H9 (cell line): ENCODE measurements at regions not wholly inside any gene's neighbourhood (a gene's known extent, or its start where the extent isn't known, plus 50 kb on each side); places are given as distances from the start of the nearest gene placed in this dataset.

Experiments used
- DNase-seq: peaks from one replicate; pipeline ENCODE4 v3.0.0-alpha.2; 2017
- H2AFZ ChIP-seq: one replicate; pipeline ENCODE4 v1.6.1; 2013; ENCODE audit warnings: mild to moderate bottlenecking, low read length, control low read depth, moderate library complexity
- H2AK5ac ChIP-seq: 2 replicates; pipeline ENCODE4 v1.6.1; 2013; ENCODE audit warnings: low read length, control low read depth, mixed read lengths; ENCODE audit not compliant: insufficient read length
- H2BK120ac ChIP-seq: one replicate; pipeline ENCODE4 v1.6.1; 2013; ENCODE audit warnings: low read depth, mild to moderate bottlenecking, low read length, control low read depth, inconsistent platforms; ENCODE audit not compliant: poor library complexity, severe bottlenecking
- H2BK12ac ChIP-seq: 2 replicates; pipeline ENCODE4 v1.6.1; 2013; ENCODE audit warnings: low read length, control low read depth, mixed read lengths, low read depth; ENCODE audit not compliant: insufficient read length
- H2BK15ac ChIP-seq: 2 replicates; pipeline ENCODE4 v1.6.1; 2013; ENCODE audit warnings: low read depth, low read length, control low read depth
- H2BK20ac ChIP-seq: one replicate; pipeline ENCODE4 v1.6.1; 2013; ENCODE audit warnings: low read depth, mild to moderate bottlenecking, low read length, control low read depth, inconsistent platforms; ENCODE audit not compliant: poor library complexity, severe bottlenecking
- H2BK5ac ChIP-seq: 2 replicates; pipeline ENCODE4 v1.6.1; 2013; ENCODE audit warnings: low read length, control low read depth, mixed read lengths; ENCODE audit not compliant: insufficient read length
- H3K14ac ChIP-seq: 2 replicates; pipeline ENCODE4 v1.6.1; 2013; ENCODE audit warnings: low read length, control low read depth; ENCODE audit not compliant: insufficient read depth
- H3K18ac ChIP-seq: 2 replicates; pipeline ENCODE4 v1.6.1; 2013; ENCODE audit warnings: low read depth, mild to moderate bottlenecking, mixed read lengths, low read length, control low read depth; ENCODE audit not compliant: insufficient read length
- H3K23ac ChIP-seq: 2 replicates; pipeline ENCODE4 v1.6.1; 2013; ENCODE audit warnings: low read length, control low read depth, mixed read lengths, low read depth; ENCODE audit not compliant: insufficient read length
- H3K23me2 ChIP-seq: 2 replicates; pipeline ENCODE4 v1.6.1; 2013; ENCODE audit warnings: low read depth, mild to moderate bottlenecking, mixed read lengths, low read length, control low read depth; ENCODE audit not compliant: insufficient read length, poor library complexity, severe bottlenecking
- H3K27ac ChIP-seq: 2 replicates; pipeline ENCODE4 v1.5.1; 2013; ENCODE audit warnings: low read length, control low read depth, mixed read lengths, low read depth; ENCODE audit not compliant: insufficient read length
- H3K27me3 ChIP-seq: 2 replicates; pipeline ENCODE4 v1.6.1; 2013; ENCODE audit warnings: low read length, control low read depth, inconsistent platforms; ENCODE audit not compliant: insufficient read depth
- H3K4ac ChIP-seq: 2 replicates; pipeline ENCODE4 v1.6.1; 2013; ENCODE audit warnings: low read depth, mild to moderate bottlenecking, control low read depth, inconsistent platforms, low read length, moderate library complexity
- H3K4me1 ChIP-seq: 2 replicates; pipeline ENCODE4 v1.6.1; 2013; ENCODE audit warnings: low read length, control low read depth, inconsistent platforms; ENCODE audit not compliant: insufficient read depth
- H3K4me2 ChIP-seq: 2 replicates; pipeline ENCODE4 v1.6.1; 2013; ENCODE audit warnings: low read length, control low read depth, mixed read lengths; ENCODE audit not compliant: insufficient read length, insufficient read depth
- H3K56ac ChIP-seq: 2 replicates; pipeline ENCODE4 v1.6.1; 2013; ENCODE audit warnings: low read depth, mild to moderate bottlenecking, mixed read lengths, low read length, control low read depth; ENCODE audit not compliant: insufficient read length
- H3K79me1 ChIP-seq: 2 replicates; pipeline ENCODE4 v1.6.1; 2013; ENCODE audit warnings: low read depth, mild to moderate bottlenecking, moderate library complexity, low read length, control low read depth, inconsistent platforms; ENCODE audit not compliant: insufficient read depth, poor library complexity, severe bottlenecking
- H3K79me2 ChIP-seq: 2 replicates; pipeline ENCODE4 v1.6.1; 2013; ENCODE audit warnings: low read length, control low read depth, inconsistent platforms; ENCODE audit not compliant: insufficient read depth
- H3K9ac ChIP-seq: 2 replicates; pipeline ENCODE4 v1.6.1; 2013; ENCODE audit warnings: low read length, control low read depth, mixed read lengths; ENCODE audit not compliant: insufficient read length; ENCODE audit errors: extremely low read depth
- H3K9me3 ChIP-seq: one replicate; pipeline ENCODE4 v1.6.1; 2013; ENCODE audit warnings: low read depth, low read length, inconsistent platforms; ENCODE audit not compliant: control insufficient read depth
- H3T11ph ChIP-seq: one replicate; pipeline ENCODE4 v1.6.1; 2013; ENCODE audit warnings: mild to moderate bottlenecking, low read length, control low read depth, inconsistent platforms
- H4K20me1 ChIP-seq: one replicate; pipeline ENCODE4 v1.6.1; 2013; ENCODE audit not compliant: control insufficient read depth, insufficient read length, insufficient read depth
- H4K5ac ChIP-seq: 2 replicates; pipeline ENCODE4 v1.6.1; 2013; ENCODE audit warnings: low read depth, mild to moderate bottlenecking, mixed read lengths, low read length, control low read depth; ENCODE audit not compliant: insufficient read length
- H4K8ac ChIP-seq: replicated peaks from 2 replicates; pipeline ENCODE4 v1.6.1; 2013; ENCODE audit warnings: low read length, control low read depth, mixed read lengths, low read depth; ENCODE audit not compliant: insufficient read length
- H4K91ac ChIP-seq: 2 replicates; pipeline ENCODE4 v1.6.1; 2013; ENCODE audit warnings: low read depth, mild to moderate bottlenecking, moderate library complexity, mixed read lengths, low read length, control low read depth; ENCODE audit not compliant: insufficient read length
- H3K27ac Mint-ChIP-seq, 3 experiments: 2 replicates in 2 of 3; 3 replicates in 1 of 3; pipeline ENCODE4 v1.8.0; 2020 to 2021; ENCODE audit warnings: mixed read lengths in 3 of 3, mild to moderate bottlenecking in 1 of 3, moderate library complexity in 1 of 3
- H3K27me3 Mint-ChIP-seq: 2 replicates; pipeline ENCODE4 v1.8.0; 2021; ENCODE audit warnings: low read depth, mild to moderate bottlenecking, moderate library complexity, mixed read lengths
- H3K36me3 Mint-ChIP-seq, 3 experiments: 2 replicates in 2 of 3; 3 replicates in 1 of 3; pipeline ENCODE4 v1.8.0; 2020 to 2021; ENCODE audit warnings: low read depth in 3 of 3, mixed read lengths in 3 of 3; ENCODE audit not compliant: insufficient read depth in 1 of 3
- H3K4me1 Mint-ChIP-seq, 2 experiments: 2 replicates each; pipeline ENCODE4 v1.8.0; 2020; ENCODE audit warnings: mixed read lengths in 2 of 2
- H3K4me3 Mint-ChIP-seq, 2 experiments: 2 replicates in 1 of 2; 3 replicates in 1 of 2; pipeline ENCODE4 v1.8.0; 2020 to 2021; ENCODE audit warnings: mild to moderate bottlenecking in 2 of 2, mixed read lengths in 2 of 2, moderate library complexity in 1 of 2
- H3K9me3 Mint-ChIP-seq, 2 experiments: 2 replicates in 1 of 2; 3 replicates in 1 of 2; pipeline ENCODE4 v1.8.0; 2020; ENCODE audit warnings: mild to moderate bottlenecking in 2 of 2, mixed read lengths in 2 of 2, moderate library complexity in 1 of 2
- CTCF ChIP-seq: fragments of 200-600 bp; sonication (generic); conservative IDR thresholded peaks from 3 replicates; pipeline ENCODE4 v1.8.0; 2021; ENCODE audit warnings: antibody characterized with exemption, mild to moderate bottlenecking
- WGBS: extraction: QIAGEN DNeasy Blood & Tissue Kit; methylation state at CpG from one replicate; pipeline ENCODE4 v1.1.7; 2013; ENCODE audit warnings: missing lambda C conversion rate, low lambda C conversion rate, mixed read lengths; ENCODE audit not compliant: insufficient read length; ENCODE audit errors: extremely low coverage; 5-methylcytosine and 5-hydroxymethylcytosine counted together

GRCh38 chr2:105563000-105563719, 164.3 kb upstream of the FHL2 start:
- Histone ChIP-seq H3K79me2 (no peaks in the 10 kb centered on the region), H3K4me1 (no peaks in the 10 kb centered on the region), H4K8ac (no peak overlapping the region), H2BK120ac (no peak overlapping the region), H3K4ac (no peak overlapping the region), H3K18ac (no peak overlapping the region), H3K23me2 (no peaks in the 10 kb centered on the region), H2BK12ac (no peak overlapping the region), H3K4me2 (no peak overlapping the region), H2BK20ac (no peak overlapping the region), H3K23ac (no peak overlapping the region), H2BK15ac (no peak overlapping the region), H4K91ac (no peak overlapping the region), H3K9me3 (no peaks in the 10 kb centered on the region), H3K27me3 (no peaks in the 10 kb centered on the region), H3K27ac (no peak overlapping the region), H3K79me1 (no peaks in the 10 kb centered on the region), H2AK5ac (no peak overlapping the region), H3K9ac (no peak overlapping the region), H4K20me1 (no peaks in the 10 kb centered on the region), H3K14ac (no peak overlapping the region), H2BK5ac (no peak overlapping the region), H3T11ph (no peak overlapping the region), H2AFZ (no peak overlapping the region), H3K56ac (no peak overlapping the region), H4K5ac (no peak overlapping the region)
- no peaks in the 10 kb centered on the region for H3K9me3 Mint-ChIP-seq
- H3K27me3 Mint-ChIP-seq: peaks cover 16% of the 10 kb centered on the region
- no peak for TF ChIP-seq CTCF
- peaks cover 4% of the 10 kb centered on the region in 2 experiments for H3K4me1 Mint-ChIP-seq
- H3K36me3 Mint-ChIP-seq: no peaks in the 10 kb centered on the region
- H3K4me3 Mint-ChIP-seq: no peak overlapping the region
- WGBS: no CpG with 5 or more reads among the region's 8 CpGs
- H3K27ac Mint-ChIP-seq: no peak overlapping the region
- DNase-seq: no peak
